ENCODE measurements at regions not wholly inside any gene's neighbourhood (a gene's known extent, or its start where the extent isn't known, plus 50 kb on each side); places are given as distances from the start of the nearest gene placed in this dataset.

DNA sequence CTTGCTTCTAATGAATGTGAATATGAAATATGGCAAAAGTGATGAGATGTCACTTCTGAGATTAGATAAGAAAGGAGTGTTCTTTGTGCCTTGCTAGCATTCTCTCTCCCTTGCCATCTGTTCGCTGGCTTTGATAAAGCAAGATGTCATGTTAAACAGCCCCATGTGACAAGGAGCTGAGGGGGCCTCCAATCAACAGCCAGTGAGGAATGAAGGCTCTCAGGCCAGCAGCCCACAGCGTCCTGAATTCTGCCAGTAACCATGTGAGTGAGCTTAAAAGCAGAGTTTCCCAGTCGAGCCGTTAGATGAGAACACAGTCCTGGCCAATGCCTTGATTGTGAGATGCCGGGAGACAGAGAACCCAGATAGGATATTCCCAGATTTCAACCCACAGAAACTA, 198.8 kb downstream of the IRS1 start:
- no peak for TF ChIP-seq CTCF (IDR thresholded peaks at IDR 0.05)
- TF ChIP-seq EP300 (IDR thresholded peaks at IDR 0.05) = no peak
- TF ChIP-seq POLR2A (IDR thresholded peaks at IDR 0.05) = no peak
